OCI-LY7 (cell line): ENCODE measurements at regions not wholly inside any gene's neighbourhood (a gene's known extent, or its start where the extent isn't known, plus 50 kb on each side); places are given as distances from the start of the nearest gene placed in this dataset.

Experiments
- BruUV-seq: library from RNA; stranded (reverse); fragments of 400-500 nt; replicated peaks from 2 replicates; lab custom pipeline; 2021; lab: Mats Ljungman, UMichigan
- CTCF ChIA-PET: fragments of 300-600 bp; sonication (Branson Sonifier 250); formaldehyde crosslinking; loops from one replicate; lab custom pipeline; 2022; ENCODE audit warnings: antibody characterized with exemption; ENCODE audit not compliant: unreplicated experiment; lab: Charles Lee
- POLR2A ChIA-PET: fragments of 300-600 bp; sonication (Branson Sonifier 250); formaldehyde crosslinking; loops from one replicate; lab custom pipeline; 2022; ENCODE audit warnings: antibody characterized with exemption; lab: Charles Lee
- DNase-seq: peaks from one replicate; pipeline ENCODE4 v3.0.0-alpha.2; 2015; ENCODE audit warnings: low spot score
- H2AFZ ChIP-seq: fragments of 200-600 bp; sonication (generic), shearing (Covaris generic); 2 replicates; pipeline ENCODE4 v1.6.1; 2014; ENCODE audit warnings: mild to moderate bottlenecking, antibody characterized with exemption, low read length, moderate library complexity
- H3K27ac ChIP-seq: fragments of 200-600 bp; sonication (generic); 2 replicates; pipeline ENCODE4 v1.5.1; 2014; ENCODE audit warnings: mixed run types, low read depth, mild to moderate bottlenecking, moderate library complexity, low read length, inconsistent platforms; ENCODE audit not compliant: poor library complexity, severe bottlenecking
- H3K36me3 ChIP-seq: fragments of 200-600 bp; sonication (generic); 2 replicates; pipeline ENCODE4 v1.6.1; 2014; ENCODE audit warnings: mild to moderate bottlenecking, antibody characterized with exemption, low read length, moderate library complexity, mixed read lengths; ENCODE audit not compliant: insufficient read depth
- H3K4me1 ChIP-seq: fragments of 200-600 bp; sonication (generic); 2 replicates; pipeline ENCODE4 v1.5.1; 2014; ENCODE audit warnings: mild to moderate bottlenecking, low read length; ENCODE audit not compliant: insufficient read depth, poor library complexity, severe bottlenecking
- H3K4me2 ChIP-seq: fragments of 200-600 bp; sonication (generic); 2 replicates; pipeline ENCODE4 v1.6.1; 2014; ENCODE audit warnings: mild to moderate bottlenecking, low read length
- H3K4me3 ChIP-seq: fragments of 200-600 bp; sonication (generic); 2 replicates; pipeline ENCODE4 v1.5.1; 2014; ENCODE audit warnings: mild to moderate bottlenecking, low read depth, low read length; ENCODE audit not compliant: poor library complexity, severe bottlenecking
- H3K79me2 ChIP-seq: fragments of 200-600 bp; sonication (generic); 2 replicates; pipeline ENCODE4 v1.6.1; 2016; ENCODE audit warnings: low read depth, mild to moderate bottlenecking, low read length, moderate library complexity, mixed read lengths; ENCODE audit not compliant: insufficient read depth
- H3K9me2 ChIP-seq: fragments of 200-600 bp; sonication (generic); 2 replicates; pipeline ENCODE4 v1.6.1; 2016; ENCODE audit warnings: mild to moderate bottlenecking, low read length, mixed read lengths; ENCODE audit not compliant: insufficient read depth
- H3K9me3 ChIP-seq: fragments of 200-600 bp; sonication (generic); 2 replicates; pipeline ENCODE4 v1.6.1; 2014; ENCODE audit warnings: mild to moderate bottlenecking, mixed run types, low read length, mixed read lengths
- H4K20me1 ChIP-seq: fragments of 200-600 bp; sonication (generic); 2 replicates; pipeline ENCODE4 v1.6.1; 2014; ENCODE audit warnings: mild to moderate bottlenecking, antibody characterized with exemption, low read length, moderate library complexity, mixed read lengths; ENCODE audit not compliant: insufficient read depth
- EZH2phosphoT487 ChIP-seq: fragments of 200-600 bp; sonication (generic); IDR thresholded peaks from 2 replicates; pipeline ENCODE4 v1.6.1; 2018; ENCODE audit warnings: low read depth, borderline replicate concordance, mild to moderate bottlenecking, mixed run types, antibody characterized with exemption, low read length, moderate library complexity, mixed read lengths
- intact Hi-C: fragments of 100-400 bp; cut with micrococcal nuclease; formaldehyde crosslinking; loops from one replicate; pipeline ENCODE4 v1.10.0; 2022; ENCODE audit not compliant: unreplicated experiment
- TF ChIP-seq, protein P1 (sequence below): fragments of 200-600 bp; sonication (generic); conservative IDR thresholded peaks from 2 replicates; pipeline ENCODE4 v1.5.1; 2014; ENCODE audit warnings: mild to moderate bottlenecking, antibody characterized with exemption, low read length, moderate library complexity, mixed read lengths

DNA sequence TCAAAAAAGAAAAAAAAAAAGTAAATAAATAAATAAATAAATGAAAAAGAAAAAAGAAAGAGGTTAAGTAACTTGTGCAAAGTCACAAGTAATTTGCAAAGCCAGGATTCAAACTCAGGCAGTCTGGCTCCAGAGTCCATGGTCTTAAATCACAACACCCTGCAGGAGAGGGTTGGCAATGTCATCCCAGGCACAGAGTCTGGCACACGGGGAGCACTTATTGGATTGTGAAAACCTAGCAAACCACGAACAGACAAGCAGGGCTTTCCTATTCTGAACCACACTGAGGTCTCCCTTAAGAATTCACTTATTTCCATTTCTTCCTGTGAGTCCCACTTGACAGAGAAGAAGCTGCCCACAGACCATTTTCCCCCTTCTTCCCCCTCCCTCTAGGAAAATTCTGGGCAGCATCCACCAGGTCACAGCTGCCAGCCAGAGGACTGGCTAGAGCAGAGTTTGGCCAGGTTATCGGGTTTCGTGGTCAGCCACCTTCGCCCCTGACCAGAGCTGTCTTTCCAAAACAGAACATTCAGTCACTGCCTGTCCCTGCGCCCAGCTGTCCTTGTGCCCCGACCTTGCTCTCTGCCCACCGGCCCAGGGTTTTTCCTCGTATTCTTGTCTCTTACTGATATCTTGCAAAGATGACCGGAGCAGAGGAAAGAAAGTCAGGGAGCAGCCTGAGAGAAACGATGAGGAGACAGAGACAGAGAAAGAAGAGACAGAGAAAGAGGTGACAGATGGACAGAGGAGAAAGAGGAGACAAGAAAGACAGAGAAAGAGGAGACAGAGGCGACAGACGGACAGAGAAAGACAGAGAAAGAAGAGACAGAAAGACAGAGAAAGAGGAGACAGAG, 106.4 kb upstream of the PTPN1 start:
- H3K4me3 ChIP-seq: no peak overlapping the region
- H3K4me2 ChIP-seq: no peak overlapping the region
- no peaks in the 10 kb centered on the region for H3K9me3 ChIP-seq
- intact Hi-C loops: no loop called here
- TF ChIP-seq, protein P1, sequence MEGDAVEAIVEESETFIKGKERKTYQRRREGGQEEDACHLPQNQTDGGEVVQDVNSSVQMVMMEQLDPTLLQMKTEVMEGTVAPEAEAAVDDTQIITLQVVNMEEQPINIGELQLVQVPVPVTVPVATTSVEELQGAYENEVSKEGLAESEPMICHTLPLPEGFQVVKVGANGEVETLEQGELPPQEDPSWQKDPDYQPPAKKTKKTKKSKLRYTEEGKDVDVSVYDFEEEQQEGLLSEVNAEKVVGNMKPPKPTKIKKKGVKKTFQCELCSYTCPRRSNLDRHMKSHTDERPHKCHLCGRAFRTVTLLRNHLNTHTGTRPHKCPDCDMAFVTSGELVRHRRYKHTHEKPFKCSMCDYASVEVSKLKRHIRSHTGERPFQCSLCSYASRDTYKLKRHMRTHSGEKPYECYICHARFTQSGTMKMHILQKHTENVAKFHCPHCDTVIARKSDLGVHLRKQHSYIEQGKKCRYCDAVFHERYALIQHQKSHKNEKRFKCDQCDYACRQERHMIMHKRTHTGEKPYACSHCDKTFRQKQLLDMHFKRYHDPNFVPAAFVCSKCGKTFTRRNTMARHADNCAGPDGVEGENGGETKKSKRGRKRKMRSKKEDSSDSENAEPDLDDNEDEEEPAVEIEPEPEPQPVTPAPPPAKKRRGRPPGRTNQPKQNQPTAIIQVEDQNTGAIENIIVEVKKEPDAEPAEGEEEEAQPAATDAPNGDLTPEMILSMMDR: no peak
- no peak for TF ChIP-seq EZH2phosphoT487
- ChIA-PET CTCF (no interaction called here), POLR2A (no interaction called here)
- BruUV-seq: no TSS peak
- no peaks in the 10 kb centered on the region for H3K36me3 ChIP-seq
- DNase-seq: no peak
- H2AFZ ChIP-seq: no peak overlapping the region
- H3K27ac ChIP-seq: no peak overlapping the region
- no peaks in the 10 kb centered on the region for H3K79me2 ChIP-seq
- no peaks in the 10 kb centered on the region for H3K4me1 ChIP-seq
- no peaks in the 10 kb centered on the region for H4K20me1 ChIP-seq
- H3K9me2 ChIP-seq: no peaks in the 10 kb centered on the region

DNA sequence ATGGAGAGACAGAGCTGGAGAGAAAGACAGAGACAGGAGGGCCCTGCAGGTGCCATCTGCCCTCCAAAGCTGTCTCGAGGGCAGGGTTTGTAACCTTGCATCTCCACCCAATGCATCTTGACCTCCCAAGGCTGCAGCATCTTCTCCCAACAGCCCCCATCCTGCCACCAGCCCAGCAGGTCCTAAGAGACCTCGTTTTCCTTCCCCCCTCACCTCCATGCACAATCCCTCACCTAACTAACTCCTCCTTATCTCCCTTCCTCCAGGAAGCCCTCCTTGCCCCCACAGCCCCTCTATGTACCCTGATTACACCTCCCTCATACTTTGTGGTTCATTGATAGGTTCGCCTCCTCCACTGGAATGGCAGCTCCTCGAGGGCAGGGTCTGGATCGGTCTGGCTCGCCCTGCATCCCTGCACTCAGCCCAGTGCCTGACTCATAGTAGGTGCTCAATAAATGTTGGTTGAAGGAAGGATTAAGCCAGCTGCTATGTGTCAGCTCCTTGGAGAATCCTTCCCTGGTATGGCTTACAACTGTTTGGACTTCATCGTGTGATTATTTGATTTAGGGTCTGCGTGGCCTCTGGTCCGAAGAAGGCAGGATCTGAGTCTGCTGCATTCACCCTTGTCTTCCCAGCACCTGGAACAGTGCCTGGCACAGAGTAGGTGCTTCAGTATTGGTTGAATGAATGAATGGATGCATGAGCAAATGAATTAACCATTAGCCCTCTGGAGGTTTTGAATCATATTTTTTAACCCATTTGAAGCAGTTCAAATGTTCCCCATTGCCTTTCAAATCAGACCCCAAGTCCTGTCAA, 105.6 kb upstream of the PTPN1 start:
- TF ChIP-seq, protein P1: no peak
- TF ChIP-seq EZH2phosphoT487: no peak
- H3K27ac ChIP-seq: no peak overlapping the region
- no peak overlapping the region for H3K4me3 ChIP-seq
- no peaks in the 10 kb centered on the region for H3K36me3 ChIP-seq
- DNase-seq: no peak
- H2AFZ ChIP-seq: no peak overlapping the region
- CTCF ChIA-PET: no interaction called here
- no TSS peak for BruUV-seq
- intact Hi-C loops: no loop called here
- no peaks in the 10 kb centered on the region for H3K9me3 ChIP-seq
- H3K4me1 ChIP-seq: no peaks in the 10 kb centered on the region
- POLR2A ChIA-PET: no interaction called here
- no peaks in the 10 kb centered on the region for H3K9me2 ChIP-seq
- no peaks in the 10 kb centered on the region for H3K79me2 ChIP-seq
- H4K20me1 ChIP-seq: no peaks in the 10 kb centered on the region
- H3K4me2 ChIP-seq: no peak overlapping the region
